Stimulated activated naive CD8-positive, alpha-beta T cell treated with anti-CD3 and anti-CD28 coated beads, Interleukin-15, amount 100 ng/mL, for 72 hours (primary cell): ENCODE measurements at regions not wholly inside any gene's neighbourhood (a gene's known extent, or its start where the extent isn't known, plus 50 kb on each side); places are given as distances from the start of the nearest gene placed in this dataset.

Experiments used
- ATAC-seq: fragments of 150-1000 bp; cut with Tn5 transposase; 2 replicates; pipeline ENCODE4 v1.10.0; 2021; ENCODE audit warnings: mild to moderate bottlenecking, moderate library complexity
- DNase-seq, 2 donors: peaks; one replicate each; pipeline ENCODE4 v3.0.0; 2021 to 2022
- H3K27ac Mint-ChIP-seq, 2 donors: one replicate each; pipeline ENCODE4 v1.8.0; 2022; ENCODE audit warnings: mild to moderate bottlenecking in 2 of 2, mixed read lengths in 2 of 2, moderate library complexity in 2 of 2
- H3K27me3 Mint-ChIP-seq: one replicate; pipeline ENCODE4 v1.8.0; 2022; ENCODE audit warnings: mixed read lengths
- H3K4me1 Mint-ChIP-seq: one replicate; pipeline ENCODE4 v1.8.0; 2022; ENCODE audit warnings: mild to moderate bottlenecking, mixed read lengths
- H3K4me3 Mint-ChIP-seq, 2 donors: one replicate each; pipeline ENCODE4 v1.8.0; 2022; ENCODE audit warnings: mild to moderate bottlenecking in 2 of 2, mixed read lengths in 2 of 2, moderate library complexity in 1 of 2
- H3K9me3 Mint-ChIP-seq, 2 donors: one replicate each; pipeline ENCODE4 v1.8.0; 2022; ENCODE audit warnings: mixed read lengths in 2 of 2

- no peak for DNase-seq
- Mint-ChIP-seq H3K4me3 (no peak overlapping the region), H3K27ac (no peak overlapping the region), H3K4me1 (no peaks in the 10 kb centered on the region), H3K27me3 (no peaks in the 10 kb centered on the region), H3K9me3 (peaks cover 0 to under 1% of the 10 kb centered on the region in 2 donors)
- no peak for ATAC-seq
Observed at GRCh38 chr7:93632371-93632770, 57.8 kb upstream of the CALCR start.

DNA sequence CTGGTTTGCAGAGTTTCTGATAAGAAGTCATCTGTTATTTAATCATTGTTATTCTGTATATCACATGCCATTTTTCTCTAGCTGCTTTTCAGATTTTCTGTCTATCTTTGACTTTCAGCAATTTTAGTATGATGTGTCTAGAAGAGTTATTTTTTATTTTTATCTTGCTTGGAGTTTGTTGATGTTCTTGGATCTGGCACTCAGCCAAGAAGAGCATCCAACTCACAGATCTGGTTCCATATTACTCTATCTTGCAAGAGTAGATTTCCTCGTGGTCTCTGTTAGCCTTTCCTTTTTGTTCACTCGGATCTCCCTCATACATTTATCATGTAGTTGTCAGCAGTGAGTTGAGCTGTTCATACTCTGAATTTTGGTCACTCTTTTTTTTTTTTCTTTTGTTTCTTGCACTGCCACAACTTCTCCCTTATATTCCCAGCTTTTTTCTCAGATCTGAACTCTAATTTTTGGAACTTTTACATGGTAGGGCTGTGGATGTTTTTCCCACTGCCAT is 54.8 kb upstream of the CALCR start:
- Mint-ChIP-seq H3K9me3 (peaks cover 6 to 7% of the 10 kb centered on the region in 2 donors), H3K4me1 (no peaks in the 10 kb centered on the region), H3K27ac (no peak overlapping the region), H3K27me3 (no peaks in the 10 kb centered on the region), H3K4me3 (no peak overlapping the region)
- DNase-seq, result no peak
- no peak for ATAC-seq

GRCh38 chr7:93626869-93627268 is 52.3 kb upstream of the CALCR start:
- ATAC-seq (no peak), DNase-seq (no peak)
- Mint-ChIP-seq H3K9me3 (peaks cover 6 to 7% of the 10 kb centered on the region in 2 donors), H3K4me3 (no peak overlapping the region), H3K27ac (no peak overlapping the region), H3K4me1 (no peaks in the 10 kb centered on the region), H3K27me3 (no peaks in the 10 kb centered on the region)
